HG03045 (cell line): ENCODE measurements at regions not wholly inside any gene's neighbourhood (a gene's known extent, or its start where the extent isn't known, plus 50 kb on each side); places are given as distances from the start of the nearest gene placed in this dataset.

Source experiments
- ATAC-seq: cut with Tn5 transposase; IDR thresholded peaks from one replicate; pipeline ENCODE4 v1.9.1; 2021; ENCODE audit warnings: mild to moderate bottlenecking, moderate library complexity; ENCODE audit not compliant: unreplicated experiment

GRCh38 chr2:81979086-81979485 lies 1674.5 kb upstream of the LRRTM1 start:
- no peak for ATAC-seq

- no peak for ATAC-seq
Observed at GRCh38 chr2:81976998-81977397, 1672.4 kb upstream of the LRRTM1 start.

GRCh38 chr2:81974216-81974615 lies 1669.7 kb upstream of the LRRTM1 start:
- ATAC-seq, result no peak

DNA sequence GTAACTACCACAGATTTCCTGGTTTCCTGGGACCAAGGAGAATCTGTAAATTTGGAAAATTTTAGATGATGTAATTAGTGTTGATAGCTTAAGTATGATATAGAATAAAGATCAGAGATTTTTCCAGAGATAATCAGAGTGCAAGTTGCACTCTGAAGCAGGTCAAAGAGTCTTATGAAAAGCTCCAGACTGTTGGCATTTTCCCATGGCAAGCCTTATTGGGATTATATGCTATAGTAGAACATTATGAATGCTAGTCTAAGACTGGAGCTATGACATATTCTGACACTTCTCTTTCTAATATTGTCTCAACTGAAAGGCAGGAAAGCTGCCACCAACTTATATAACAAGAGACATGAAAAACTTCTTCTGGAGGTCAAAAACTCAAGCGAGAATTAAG lies 1638.3 kb upstream of the LRRTM1 start:
- no peak for ATAC-seq

GRCh38 chr2:81942136-81942680 lies 1637.7 kb upstream of the LRRTM1 start:
- no peak for ATAC-seq

GRCh38 chr2:81940266-81940955 lies 1635.9 kb upstream of the LRRTM1 start:
- ATAC-seq, result no peak

DNA sequence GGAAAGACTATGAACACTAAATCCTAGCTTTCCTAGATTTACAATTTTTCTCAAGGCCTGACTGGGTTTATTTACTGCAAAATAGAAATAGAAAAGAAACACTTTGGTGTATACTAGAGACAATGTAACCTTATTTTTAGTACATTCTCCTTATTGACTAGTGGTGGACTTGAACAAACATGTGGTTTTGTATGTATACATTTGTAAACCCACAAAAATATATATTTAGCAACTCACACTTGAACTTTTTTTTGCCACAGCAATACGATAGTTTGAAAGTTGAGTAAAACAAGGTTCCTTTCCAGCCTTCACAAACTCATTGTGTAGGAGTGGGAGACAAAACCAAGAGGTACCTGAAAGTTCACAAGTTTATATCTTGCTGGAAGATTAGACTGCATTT lies 1633.4 kb upstream of the LRRTM1 start:
- no peak for ATAC-seq

GRCh38 chr2:81903534-81903933 lies 1599.0 kb upstream of the LRRTM1 start:
- no peak for ATAC-seq

- no peak for ATAC-seq
Observed at GRCh38 chr2:81901017-81901416, 1596.5 kb upstream of the LRRTM1 start.

GRCh38 chr2:81895620-81896250 lies 1591.2 kb upstream of the LRRTM1 start:
- ATAC-seq, result no peak

DNA sequence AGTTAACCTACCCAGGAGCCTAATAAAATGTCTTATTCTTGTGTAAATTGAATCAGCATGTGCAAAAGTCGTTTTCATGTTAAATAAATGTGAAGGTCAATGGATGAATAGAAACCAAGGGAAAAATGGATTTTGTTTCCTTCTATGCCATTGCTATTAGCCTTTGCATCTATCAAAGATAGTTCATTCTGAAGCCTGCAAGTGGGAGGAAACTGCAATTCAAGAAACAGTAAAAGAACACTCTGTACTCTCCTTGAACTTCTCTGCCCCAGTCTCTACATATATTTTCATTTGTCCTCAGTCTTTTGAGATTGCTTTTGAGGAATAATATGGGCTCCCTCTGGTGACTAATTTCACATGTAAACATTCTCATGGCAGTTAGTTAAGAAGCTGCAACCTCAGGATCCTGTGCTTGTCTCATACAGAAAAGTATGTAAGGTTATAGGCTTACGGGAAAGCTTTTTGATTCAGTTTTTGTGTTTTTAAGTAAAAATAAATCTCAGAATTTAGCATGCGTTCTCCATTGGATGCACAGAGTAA lies 1590.0 kb upstream of the LRRTM1 start:
- ATAC-seq, result no peak

DNA sequence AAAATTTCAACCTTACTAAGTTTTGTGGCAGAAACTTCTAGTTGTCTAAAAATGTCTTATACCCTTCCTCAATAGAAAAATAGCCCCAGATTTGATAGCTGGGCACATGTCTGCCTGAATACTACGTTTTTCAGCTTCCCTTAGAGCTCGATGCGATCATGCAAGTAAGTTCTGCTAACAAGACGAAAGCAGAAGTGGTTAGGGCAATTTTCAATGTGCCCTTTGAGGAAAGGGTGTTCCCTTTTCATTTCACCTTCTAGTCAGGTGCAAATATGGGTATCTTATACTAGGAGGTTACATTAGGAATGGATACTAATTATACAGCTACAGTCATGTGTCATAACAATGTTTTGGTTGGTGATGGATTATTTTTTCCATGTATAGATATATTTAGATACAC lies 1572.1 kb upstream of the LRRTM1 start:
- ATAC-seq, result no peak

- no peak for ATAC-seq
Observed at GRCh38 chr2:81872006-81872405, 1567.5 kb upstream of the LRRTM1 start.

DNA sequence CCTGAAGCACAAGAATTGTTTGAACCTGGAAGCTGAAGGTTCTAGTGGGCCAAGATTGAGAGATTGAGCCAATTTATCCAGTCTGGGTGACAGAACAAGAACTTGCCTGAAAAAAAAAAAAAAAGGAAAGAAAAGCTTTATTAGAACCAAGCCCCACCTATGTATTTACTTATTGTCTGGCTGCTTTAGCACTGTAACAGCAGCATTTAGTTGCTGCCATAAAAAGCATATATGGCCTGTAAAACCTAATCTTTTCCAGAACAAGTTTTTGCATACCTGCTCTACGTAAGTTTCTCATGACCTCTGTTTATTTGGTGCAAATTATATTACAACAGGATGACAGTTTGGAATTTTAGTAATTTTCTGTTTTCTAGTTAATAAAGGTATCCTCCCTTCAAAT lies 1565.6 kb upstream of the LRRTM1 start:
- no peak for ATAC-seq

DNA sequence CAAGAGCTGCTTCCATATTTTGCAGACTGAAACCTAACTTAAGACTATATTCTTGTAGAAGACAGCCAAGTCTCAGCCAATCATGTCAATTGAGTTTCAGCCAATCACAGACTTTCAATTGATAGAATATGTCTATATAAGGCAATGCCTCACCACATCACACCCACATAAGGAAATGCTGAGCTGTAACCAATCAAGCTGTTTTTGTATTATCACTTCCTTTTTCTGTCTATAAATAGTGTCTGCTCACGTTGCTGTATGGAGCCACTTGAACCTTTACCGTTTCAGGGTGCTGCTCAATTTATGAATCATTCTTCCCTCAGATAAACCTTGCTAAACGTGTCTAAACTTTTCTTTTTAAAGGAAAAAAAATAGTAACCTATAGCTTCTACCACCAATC lies 1554.4 kb upstream of the LRRTM1 start:
- ATAC-seq, result no peak

- no peak for ATAC-seq
Observed at GRCh38 chr2:81853341-81853740, 1548.8 kb upstream of the LRRTM1 start.

DNA sequence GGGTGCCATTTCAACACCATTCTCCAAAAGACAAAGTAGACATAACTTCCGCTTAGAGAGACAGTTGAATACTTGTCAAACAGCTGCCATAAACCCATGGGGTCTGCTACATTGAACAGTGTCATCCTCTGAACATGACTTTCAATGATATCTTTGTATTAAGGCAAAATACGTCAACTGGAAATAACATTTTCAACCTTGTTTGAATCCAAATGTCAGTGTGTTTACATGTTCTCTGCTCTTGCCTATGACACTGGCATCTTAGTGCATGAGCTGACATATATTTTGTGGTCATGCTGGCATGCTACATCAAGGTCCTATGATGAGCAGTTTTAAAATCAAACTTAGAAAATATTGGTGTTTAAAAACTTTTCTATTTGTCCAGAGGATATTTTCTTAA lies 1548.1 kb upstream of the LRRTM1 start:
- ATAC-seq, result no peak

GRCh38 chr2:81839780-81840179 lies 1535.2 kb upstream of the LRRTM1 start:
- no peak for ATAC-seq

DNA sequence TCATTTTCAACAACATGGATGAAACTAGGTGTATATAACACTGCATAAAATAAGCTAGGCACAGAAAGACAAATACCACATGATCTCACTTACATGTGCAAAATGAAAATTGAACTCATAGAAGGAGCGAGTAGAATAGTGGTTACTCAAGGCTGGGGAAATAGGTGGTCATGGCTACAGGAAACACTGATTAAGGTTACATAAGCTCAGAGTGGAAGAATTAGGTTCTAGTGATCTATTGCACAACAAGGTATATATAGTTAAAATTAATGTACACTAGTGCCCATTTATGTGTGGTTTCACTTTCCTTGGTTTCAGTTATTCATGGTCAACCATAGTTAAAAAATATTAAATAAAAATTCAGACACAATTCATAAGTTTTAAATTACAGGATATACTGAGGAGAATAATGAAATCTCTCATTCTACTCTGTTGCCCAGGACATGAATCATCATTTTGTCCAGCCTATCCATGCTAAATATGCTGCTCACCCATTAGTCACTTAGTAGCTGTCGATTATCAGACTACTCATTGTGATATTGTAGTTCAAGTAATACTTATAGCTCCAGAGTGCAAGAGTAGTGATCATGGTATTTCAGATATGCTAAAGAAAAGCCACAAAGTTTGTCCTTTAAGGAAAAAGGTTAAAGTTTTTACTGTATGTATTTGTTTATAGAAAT lies 1530.9 kb upstream of the LRRTM1 start:
- ATAC-seq, result no peak

- no peak for ATAC-seq
Observed at GRCh38 chr2:81786811-81787210, 1482.3 kb upstream of the LRRTM1 start.

DNA sequence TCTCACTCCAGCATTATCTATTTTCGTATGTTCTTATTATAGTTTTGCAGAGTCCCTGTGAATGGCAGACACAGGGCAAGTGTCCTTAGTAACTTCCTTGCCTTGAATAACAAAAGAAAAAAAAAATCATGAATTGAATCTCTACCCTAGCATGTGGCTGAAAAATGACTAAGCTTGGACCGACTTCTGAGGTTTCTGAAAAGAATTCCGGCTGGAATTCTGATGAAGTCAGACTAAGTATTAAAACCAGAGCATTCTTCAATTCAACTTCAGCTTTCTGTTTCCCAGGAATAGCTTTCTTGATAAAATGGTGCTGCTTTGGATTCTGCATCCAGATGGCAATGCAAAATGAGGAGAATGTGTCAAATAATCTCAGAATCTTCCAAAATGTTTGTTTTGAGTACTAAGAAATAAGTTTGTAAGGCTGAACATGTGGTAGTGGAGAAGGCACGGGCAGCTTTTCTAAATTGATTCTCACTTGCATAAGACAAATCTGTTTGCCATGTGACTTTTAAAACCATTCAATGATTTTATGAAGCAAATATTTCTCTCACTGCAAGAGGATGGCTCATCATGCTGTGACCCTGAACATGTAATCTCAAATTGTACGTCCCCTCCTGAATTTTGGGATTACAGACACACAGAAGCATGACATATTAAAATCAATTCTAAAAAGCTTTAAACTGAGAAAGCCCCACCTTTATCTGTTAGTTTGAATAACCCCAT lies 1462.8 kb upstream of the LRRTM1 start:
- ATAC-seq, result no peak
